ENCODE measurements at regions not wholly inside any gene's neighbourhood (a gene's known extent, or its start where the extent isn't known, plus 50 kb on each side); places are given as distances from the start of the nearest gene placed in this dataset.

DNA sequence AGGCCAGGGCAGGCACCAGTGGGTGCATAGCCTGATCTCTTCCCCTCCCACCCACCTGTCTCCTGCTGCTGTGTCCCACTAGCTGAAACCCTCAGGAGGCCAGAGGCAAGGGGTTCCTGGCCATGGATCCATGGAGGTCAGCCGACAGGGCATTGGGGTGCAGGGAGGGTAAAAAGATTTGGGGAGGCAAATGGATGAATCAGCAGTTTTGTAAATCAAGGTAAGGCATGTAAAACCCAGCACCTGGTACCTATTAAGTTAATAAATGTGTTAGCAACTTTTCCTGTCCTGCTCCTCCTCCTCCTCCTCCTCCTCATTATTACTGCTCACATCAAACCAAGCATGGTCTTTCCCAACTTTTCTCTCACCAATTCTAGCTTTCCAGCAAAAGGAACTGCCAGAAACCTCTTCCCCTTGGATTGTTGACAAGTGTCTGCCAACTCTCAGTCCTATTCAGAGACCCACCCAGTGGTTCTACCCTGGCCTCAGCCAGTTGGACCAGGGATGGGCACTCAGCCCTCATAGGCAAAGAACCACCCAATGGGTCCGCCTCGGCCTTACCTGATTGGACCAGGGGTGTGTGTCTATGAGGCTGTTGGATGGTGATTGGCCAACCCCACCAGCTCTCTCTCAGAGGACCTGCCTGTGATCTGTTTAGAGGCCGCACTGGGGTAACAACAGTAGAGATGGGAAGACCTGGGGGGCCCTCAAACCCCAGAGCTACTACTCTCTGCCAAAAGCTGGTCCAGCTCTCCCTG is 155.7 kb upstream of the GSC start:
- DNase-seq = no peak

GRCh38 chr14:94924189-94924588 is 154.3 kb upstream of the GSC start:
- DNase-seq = no peak

DNA sequence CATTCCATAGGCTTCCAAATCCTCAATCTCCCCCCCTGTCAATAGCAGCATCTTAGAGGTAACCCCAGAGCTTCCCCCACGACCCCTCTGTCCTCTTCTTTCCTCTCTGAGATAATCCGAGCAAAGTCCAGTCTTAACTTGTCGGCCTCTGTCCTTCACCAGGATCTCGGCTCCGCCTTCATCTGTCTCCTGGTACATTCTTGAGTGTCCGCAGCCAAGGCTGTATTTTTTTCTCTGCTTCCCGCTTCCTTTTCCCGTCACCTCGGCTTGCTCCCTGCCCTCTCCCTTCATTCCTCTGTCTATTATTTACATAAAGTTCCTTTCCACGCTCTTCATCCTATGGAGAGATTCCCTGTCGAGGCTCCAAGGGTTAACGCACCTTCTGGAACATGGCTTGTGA is 153.9 kb upstream of the GSC start:
- no peak for DNase-seq

DNA sequence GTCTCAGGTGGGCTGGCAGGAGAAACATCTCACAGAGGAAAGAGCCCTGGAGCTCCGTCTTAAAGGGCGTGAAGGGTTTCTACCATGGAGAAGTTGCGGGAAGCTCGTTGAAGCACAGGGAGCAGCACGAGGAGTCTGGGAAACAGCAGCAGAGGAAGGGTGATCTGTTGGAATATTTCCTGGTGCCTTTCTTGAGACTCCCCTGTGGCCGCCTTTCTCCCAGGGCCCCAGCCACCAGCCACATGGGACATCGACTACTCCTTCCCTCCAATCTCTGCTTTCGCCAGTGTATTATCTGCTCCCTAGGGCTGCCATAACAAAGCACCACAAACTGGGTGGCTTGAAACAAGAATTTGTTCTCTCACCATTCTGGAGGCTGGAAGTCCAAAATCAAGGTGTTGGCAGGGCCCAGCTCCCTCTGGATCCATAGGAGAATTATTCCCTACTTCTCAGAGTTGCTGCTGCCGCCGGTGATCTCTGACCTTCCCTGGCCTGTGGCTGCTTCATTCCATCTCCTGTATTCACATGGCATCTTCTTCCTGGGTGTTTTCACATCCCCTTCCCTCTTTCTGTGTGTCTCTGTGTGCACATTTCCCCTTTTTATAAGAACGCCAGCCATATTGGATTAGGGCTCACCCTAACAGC is 152.8 kb upstream of the GSC start:
- DNase-seq = no peak

DNA sequence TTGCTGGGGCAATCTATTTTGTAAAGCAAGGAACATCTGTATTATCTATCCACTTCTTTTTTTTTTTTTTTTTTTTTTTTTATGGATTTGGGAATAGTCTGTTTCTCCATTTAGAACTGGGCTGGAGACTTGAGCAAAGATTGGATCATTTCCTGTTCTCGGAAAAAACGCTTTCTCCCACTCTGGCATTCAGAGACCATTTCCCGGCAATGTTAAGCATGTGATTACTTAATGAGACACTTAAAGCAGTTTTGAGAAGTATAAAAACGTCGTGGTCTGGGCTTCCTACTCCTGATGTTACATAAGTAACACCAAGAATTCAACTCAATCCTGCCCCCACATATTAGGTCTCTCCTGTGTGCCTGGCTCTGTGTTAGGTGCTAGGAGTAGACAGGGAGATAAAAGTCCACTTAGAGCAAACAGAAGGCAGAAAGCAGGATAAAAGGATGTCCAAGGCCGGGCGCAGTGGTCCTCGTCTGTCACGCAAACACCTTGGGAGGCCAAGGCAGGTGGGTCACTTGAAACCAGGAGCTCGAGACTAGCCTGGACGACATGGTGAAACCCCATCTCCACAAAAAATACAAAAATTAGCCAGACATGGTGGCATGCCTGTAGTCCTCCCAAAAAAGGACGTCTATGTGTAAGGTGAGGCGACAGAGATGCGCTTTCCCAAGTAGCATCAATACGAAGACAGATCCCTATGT is 152.1 kb upstream of the GSC start:
- DNase-seq = no peak

DNA sequence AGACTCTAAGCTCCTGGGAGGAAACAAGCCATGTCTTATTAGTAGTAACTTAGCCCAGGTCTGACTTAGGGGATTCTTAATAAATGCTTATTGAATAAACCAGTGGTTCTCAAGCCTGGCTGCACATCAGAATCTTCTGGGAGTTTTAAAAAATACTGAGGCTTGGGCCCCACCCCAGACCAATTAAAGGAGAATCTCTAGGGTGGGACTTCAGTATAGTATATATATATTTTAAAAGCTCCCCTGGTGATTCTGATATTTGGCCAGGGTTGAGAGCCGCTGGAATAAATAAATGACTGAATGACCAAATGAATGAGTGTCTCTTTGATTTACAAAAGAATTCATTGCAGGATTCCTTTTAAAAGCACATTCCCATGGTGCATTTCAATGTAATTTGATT is 151.5 kb upstream of the GSC start:
- no peak for DNase-seq

GRCh38 chr14:94919896-94920295 is 150.0 kb upstream of the GSC start:
- no peak for DNase-seq

GRCh38 chr14:94918896-94919295 is 149.0 kb upstream of the GSC start:
- no peak for DNase-seq

DNA sequence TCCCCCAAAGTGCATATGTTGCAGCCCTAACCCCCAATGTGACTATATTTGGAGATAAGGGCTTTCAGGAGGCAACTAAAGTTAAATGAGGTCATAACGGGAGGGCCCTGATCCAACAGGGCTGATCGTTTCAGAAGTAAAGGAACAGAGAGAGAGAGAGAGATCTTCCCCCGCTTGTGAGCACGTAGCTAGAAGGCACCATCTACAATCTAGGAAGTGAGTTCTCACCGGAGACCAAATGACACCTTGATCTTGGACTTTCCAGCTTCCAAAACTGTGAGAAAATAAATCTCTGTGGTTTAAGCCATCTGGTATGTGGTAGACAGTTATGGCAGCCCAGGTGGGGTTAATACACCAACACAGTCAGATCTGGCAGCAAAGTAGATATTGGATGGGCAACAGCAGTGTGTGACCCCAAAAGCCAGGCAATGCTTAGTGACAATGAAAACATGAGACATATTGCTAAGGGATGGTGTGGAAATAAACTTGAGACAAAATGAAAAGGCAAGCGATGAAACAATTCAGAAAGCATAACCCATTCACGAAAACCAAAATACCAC is 147.2 kb upstream of the GSC start:
- DNase-seq = no peak

DNA sequence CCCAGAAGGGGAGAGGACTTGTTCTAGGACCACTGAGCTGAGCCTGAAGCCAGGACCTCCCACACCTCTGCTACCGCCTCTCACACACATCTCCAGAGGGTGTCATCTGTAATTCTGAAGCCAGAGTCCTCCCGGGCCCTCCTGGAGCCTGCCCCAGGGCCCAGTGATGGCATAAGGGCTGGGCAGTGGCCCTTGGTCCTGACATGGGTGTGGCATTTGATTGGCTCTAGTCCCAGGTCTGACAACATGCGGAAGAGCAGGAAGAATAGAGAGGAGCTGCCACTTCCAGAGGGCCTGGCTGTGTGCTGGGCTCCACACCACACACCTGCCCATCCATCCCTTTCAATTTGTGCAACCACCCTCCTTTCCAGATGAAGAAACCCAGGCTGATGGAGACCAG is 144.3 kb upstream of the GSC start:
- DNase-seq = no peak

GRCh38 chr14:94907626-94908261 is 137.8 kb upstream of the GSC start:
- DNase-seq = no peak

GRCh38 chr14:94906991-94907587 is 137.2 kb upstream of the GSC start:
- no peak for DNase-seq

DNA sequence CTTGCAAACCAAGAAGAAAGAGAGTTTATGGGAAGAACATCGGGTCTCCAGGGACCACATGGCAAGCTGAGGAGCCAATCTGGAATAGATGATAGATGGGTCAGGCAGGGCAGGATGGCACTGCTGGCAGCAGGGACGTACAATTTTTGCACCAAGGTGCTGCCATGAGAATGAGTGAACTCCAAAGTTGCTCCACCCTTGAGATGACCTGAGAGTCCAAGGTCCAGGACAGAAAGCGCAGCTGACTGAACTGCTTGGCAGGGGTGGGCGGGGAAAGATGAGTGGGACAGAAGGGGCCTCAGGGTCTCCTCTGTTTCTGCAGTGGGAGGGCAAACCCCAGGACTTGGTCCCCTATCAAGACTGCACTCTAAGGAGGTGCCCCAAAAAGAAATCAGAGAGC is 136.7 kb upstream of the GSC start:
- DNase-seq = no peak

- DNase-seq = no peak
Observed at GRCh38 chr14:94904636-94905035, 134.7 kb upstream of the GSC start.

DNA sequence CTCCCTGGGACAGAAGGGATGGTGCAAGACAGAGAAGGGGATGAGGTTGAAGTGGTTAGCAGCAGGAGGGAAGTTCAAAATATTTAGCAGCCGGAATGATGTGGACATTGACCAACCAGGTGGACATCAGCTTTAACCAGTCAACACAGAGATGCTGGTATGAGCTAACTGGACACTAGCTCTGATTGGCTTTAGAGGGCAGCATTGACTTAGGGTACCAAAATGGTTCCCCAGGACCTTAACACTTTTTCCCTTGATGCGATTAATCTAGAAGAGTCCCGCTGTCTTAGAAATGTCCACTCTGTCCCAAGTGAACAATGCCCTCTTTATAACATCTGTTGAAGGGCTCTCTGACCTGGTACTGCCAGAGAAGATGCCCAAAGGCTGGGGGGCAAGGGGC is 134.0 kb upstream of the GSC start:
- DNase-seq = no peak

DNA sequence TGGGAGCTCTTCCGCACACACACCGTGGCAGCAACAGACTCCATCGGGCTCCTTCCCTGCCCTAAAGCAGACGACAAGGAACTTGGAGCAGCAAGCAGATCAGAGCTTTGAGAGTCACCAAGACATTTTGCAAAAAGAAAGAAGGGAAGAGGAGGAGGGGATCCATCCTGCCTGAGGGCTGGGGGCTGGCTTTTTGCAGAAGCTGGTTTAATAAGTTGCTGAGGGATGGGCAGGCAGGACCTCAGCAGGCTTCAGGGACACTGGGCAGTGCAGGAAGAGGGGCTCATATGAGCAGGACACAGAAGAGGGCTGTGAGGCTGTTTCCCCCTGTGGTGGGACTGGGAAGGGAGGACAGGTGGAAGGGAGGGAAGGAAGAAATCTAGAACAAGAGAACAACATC is 133.4 kb upstream of the GSC start:
- no peak for DNase-seq

GRCh38 chr14:94897561-94897960 is 127.6 kb upstream of the GSC start:
- DNase-seq = no peak

- DNase-seq = no peak
Observed at GRCh38 chr14:94897082-94897481, 127.2 kb upstream of the GSC start.

DNA sequence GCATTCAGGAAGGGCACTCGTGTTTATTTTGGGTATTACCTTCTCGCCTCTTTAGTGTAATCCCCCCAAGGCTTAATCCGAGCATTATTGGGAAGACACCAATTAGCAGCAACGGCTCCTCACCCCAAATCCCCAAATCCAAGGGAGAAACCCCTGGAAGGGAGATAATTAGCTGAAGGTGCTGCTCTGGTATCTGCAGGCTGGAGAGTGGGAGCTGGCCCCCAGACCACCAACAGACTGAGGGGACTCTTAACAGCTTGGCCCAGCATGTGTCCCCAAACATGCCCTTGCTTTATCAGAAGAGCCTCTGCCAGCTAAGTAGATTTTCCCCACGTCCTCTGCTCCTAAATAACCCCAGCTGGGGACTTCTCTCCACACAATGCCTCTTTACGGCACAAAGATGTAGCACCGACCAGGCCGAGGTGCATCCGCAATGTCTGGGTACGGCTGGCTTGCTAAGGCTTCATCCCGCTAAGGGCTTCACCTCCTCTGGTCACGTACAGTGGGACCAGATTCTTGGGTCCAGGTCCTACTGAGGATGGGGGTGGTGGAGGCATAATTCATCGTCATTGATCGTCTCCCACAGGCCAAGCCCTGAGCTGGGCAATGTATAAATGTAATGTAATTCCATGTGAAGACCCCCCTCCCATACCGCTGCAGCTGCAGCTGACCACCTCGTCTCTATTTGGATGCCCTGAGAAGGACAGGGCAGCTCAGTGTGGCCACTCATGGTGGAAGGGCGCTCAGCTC is 123.7 kb upstream of the GSC start:
- DNase-seq = no peak

GRCh38 chr14:94890785-94891184 is 120.9 kb upstream of the GSC start:
- DNase-seq = no peak
